MM.1S (cell line): ENCODE measurements at regions not wholly inside any gene's neighbourhood (a gene's known extent, or its start where the extent isn't known, plus 50 kb on each side); places are given as distances from the start of the nearest gene placed in this dataset.

Experiments used
- CTCF ChIP-seq: fragments of 300-600 bp; sonication (generic); IDR thresholded peaks from 2 replicates; pipeline ENCODE4 v1.5.1; 2016; ENCODE audit warnings: antibody characterized with exemption, low read length, mixed read lengths
- EZH2 ChIP-seq: fragments of 300-600 bp; sonication (generic); optimal IDR thresholded peaks from 2 replicates; pipeline ENCODE3; 2017; ENCODE audit warnings: low read depth, mild to moderate bottlenecking, antibody characterized with exemption, low read length, mixed read lengths
- EZH2phosphoT487 ChIP-seq: fragments of 300-600 bp; sonication (generic); IDR thresholded peaks from 2 replicates; pipeline ENCODE4 v1.6.1; 2018; ENCODE audit warnings: antibody characterized with exemption, low read length

- TF ChIP-seq CTCF (no peak), EZH2 (no peak), EZH2phosphoT487 (no peak)
These were observed 1267.3 kb downstream of the PCDH19 start for GRCh38 chrX:99142745-99143144.
